ENCODE measurements at regions not wholly inside any gene's neighbourhood (a gene's known extent, or its start where the extent isn't known, plus 50 kb on each side); places are given as distances from the start of the nearest gene placed in this dataset.
A peak's percentile ranks its signal among the peaks of the same experiment; 100 is the strongest.

DNA sequence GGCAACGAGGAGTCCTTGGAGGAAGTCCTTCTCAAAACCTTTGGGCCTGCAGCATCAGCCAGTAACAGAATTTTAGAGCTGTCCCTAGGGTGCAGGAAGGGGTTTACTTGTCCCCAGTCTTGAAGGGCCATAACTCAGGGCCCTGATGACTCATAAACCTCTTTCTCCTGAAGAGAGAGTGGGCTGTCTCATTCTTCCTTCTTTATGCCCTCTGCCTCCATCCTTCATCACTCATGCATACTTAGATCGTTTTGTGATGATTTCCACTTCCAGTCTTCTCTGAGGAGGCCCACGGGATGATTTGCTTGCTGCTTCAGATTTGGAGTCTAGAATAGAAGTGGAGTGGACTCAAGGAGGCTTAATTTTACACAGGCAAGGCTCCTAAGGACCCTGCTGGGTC lies 60.2 kb downstream of the NDUFS5 start:
- intact Hi-C loops (cut with micrococcal nuclease) = loop anchor here (5.0 kb wide), 1 partner anchor 229 kb away; the partner anchor contains the start of gene RRAGC
- WGBS (ENCODE audit: insufficient coverage, low coverage, missing lambda C conversion rate) = 5% methylated on average over 3 of the region's 3 CpGs
- Histone ChIP-seq H3K27ac (ENCODE audit: extremely low read depth, low read depth, low read length) (no peak overlapping the region), H3K27me3 (ENCODE audit: control insufficient read depth in 2 of 2, insufficient read depth in 2 of 2, low read length in 2 of 2) (peaks cover 22 to 23% of the 10 kb centered on the region in 2 experiments), H3K9me1 (ENCODE audit: control insufficient read depth, insufficient read depth, low read length) (no peaks in the 10 kb centered on the region), H2AFZ (ENCODE audit: low read depth, low read length) (no peak overlapping the region), H3K4me3 (no peak overlapping the region), H3K4me2 (ENCODE audit: insufficient read depth, low read length) (no peak overlapping the region), H3K9me3 (replicated peaks; ENCODE audit: control insufficient read depth, insufficient read depth, low read depth, low read length) (no peaks in the 10 kb centered on the region), H3K9ac (ENCODE audit: insufficient read depth in 1 of 2, low read depth in 2 of 2, low read length in 2 of 2) (no peak overlapping the region; a peak in 1 of 4 replicates), H4K20me1 (replicated peaks; ENCODE audit: control insufficient read depth, insufficient read depth, low read length) (0 out of 2 replicates have a peak, but pooled peaks cover 12% of the 10 kb centered on the region), H3K79me2 (ENCODE audit: control insufficient read depth, insufficient read depth, low read length) (no peaks in the 10 kb centered on the region), H3K4me1 (replicated peaks in 1 of 2; ENCODE audit: control insufficient read depth in 2 of 2, insufficient read depth in 2 of 2, low read length in 2 of 2) (peaks cover 2 to 12% of the 10 kb centered on the region in 2 experiments; a peak in 3 of 5 replicates), H3K36me3 (ENCODE audit: control insufficient read depth, insufficient read depth, low read length) (no peaks in the 10 kb centered on the region)
- ATAC-seq (peak; percentile 40), DNase-seq (ENCODE audit: extremely low read depth in 1 of 4, low spot score in 3 of 4) (peak in 3 of 4 experiments; percentile 35 to 51 (median 50)), FAIRE-seq (no peak)
- POLR2A ChIA-PET = interaction anchor here (0.5 to 1.1 kb wide), 6 partner anchors 10 to 772 kb away, joined by 3 to 6 read pairs (median 3); no protein-coding TSS in a partner anchor
- no TSS peak for BruUV-seq (replicated peaks)
- in situ Hi-C loops (cut with MboI) = no loop called here
- CTCF ChIA-PET (ENCODE audit: low intra/inter-chr PET ratio) = no interaction called here
- no peak for TF ChIP-seq MCM7 (IDR thresholded peaks at IDR 0.05)
- no peak for TF ChIP-seq PHTF2 (CRISPR knock-in tag; IDR thresholded peaks at IDR 0.05)
- TF ChIP-seq, protein P1, sequence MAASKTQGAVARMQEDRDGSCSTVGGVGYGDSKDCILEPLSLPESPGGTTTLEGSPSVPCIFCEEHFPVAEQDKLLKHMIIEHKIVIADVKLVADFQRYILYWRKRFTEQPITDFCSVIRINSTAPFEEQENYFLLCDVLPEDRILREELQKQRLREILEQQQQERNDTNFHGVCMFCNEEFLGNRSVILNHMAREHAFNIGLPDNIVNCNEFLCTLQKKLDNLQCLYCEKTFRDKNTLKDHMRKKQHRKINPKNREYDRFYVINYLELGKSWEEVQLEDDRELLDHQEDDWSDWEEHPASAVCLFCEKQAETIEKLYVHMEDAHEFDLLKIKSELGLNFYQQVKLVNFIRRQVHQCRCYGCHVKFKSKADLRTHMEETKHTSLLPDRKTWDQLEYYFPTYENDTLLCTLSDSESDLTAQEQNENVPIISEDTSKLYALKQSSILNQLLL (CRISPR knock-in tag; IDR thresholded peaks at IDR 0.05; ENCODE audit: borderline replicate concordance) = no peak
- TF ChIP-seq ZNF347 (CRISPR knock-in tag; IDR thresholded peaks at IDR 0.05; ENCODE audit: low read depth) = no peak
- TF ChIP-seq ZNF239 (CRISPR knock-in tag; IDR thresholded peaks at IDR 0.05) = no peak
- peak; percentile 90 for TF ChIP-seq ATF3 (IDR thresholded peaks at IDR 0.05)
- TF ChIP-seq ATF3 (CRISPR knock-in tag; conservative IDR thresholded peaks at IDR 0.05) = no peak
- TF ChIP-seq TAF15 (IDR thresholded peaks at IDR 0.05; ENCODE audit: low read depth, low read length) = no peak
- TF ChIP-seq SMARCE1 (IDR thresholded peaks at IDR 0.05) = peak; percentile 29; the same call in 1 of the 2 replicates
- no peak for TF ChIP-seq NFE2 (IDR thresholded peaks at IDR 0.05; ENCODE audit: low read depth)
- no peak for TF ChIP-seq SIX5 (IDR thresholded peaks at IDR 0.05; ENCODE audit: borderline replicate concordance in 1 of 2, insufficient read depth in 1 of 2, low read depth in 1 of 2, low read length in 2 of 2)
- 0 out of 4 replicates have a peak, but pooled peaks have one; percentile 15 to 17 for TF ChIP-seq KDM1A (IDR thresholded peaks at IDR 0.05)
- TF ChIP-seq, protein P2, sequence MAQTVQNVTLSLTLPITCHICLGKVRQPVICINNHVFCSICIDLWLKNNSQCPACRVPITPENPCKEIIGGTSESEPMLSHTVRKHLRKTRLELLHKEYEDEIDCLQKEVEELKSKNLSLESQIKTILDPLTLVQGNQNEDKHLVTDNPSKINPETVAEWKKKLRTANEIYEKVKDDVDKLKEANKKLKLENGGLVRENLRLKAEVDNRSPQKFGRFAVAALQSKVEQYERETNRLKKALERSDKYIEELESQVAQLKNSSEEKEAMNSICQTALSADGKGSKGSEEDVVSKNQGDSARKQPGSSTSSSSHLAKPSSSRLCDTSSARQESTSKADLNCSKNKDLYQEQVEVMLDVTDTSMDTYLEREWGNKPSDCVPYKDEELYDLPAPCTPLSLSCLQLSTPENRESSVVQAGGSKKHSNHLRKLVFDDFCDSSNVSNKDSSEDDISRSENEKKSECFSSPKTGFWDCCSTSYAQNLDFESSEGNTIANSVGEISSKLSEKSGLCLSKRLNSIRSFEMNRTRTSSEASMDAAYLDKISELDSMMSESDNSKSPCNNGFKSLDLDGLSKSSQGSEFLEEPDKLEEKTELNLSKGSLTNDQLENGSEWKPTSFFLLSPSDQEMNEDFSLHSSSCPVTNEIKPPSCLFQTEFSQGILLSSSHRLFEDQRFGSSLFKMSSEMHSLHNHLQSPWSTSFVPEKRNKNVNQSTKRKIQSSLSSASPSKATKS (CRISPR knock-in tag; IDR thresholded peaks at IDR 0.05) = no peak
- TF ChIP-seq, protein P3, sequence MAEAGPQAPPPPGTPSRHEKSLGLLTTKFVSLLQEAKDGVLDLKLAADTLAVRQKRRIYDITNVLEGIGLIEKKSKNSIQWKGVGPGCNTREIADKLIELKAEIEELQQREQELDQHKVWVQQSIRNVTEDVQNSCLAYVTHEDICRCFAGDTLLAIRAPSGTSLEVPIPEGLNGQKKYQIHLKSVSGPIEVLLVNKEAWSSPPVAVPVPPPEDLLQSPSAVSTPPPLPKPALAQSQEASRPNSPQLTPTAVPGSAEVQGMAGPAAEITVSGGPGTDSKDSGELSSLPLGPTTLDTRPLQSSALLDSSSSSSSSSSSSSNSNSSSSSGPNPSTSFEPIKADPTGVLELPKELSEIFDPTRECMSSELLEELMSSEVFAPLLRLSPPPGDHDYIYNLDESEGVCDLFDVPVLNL (CRISPR knock-in tag; IDR thresholded peaks at IDR 0.05; ENCODE audit: low read depth) = no peak
- peak; percentile 62 for TF ChIP-seq PKNOX1 (IDR thresholded peaks at IDR 0.05)
- TF ChIP-seq, protein P4, sequence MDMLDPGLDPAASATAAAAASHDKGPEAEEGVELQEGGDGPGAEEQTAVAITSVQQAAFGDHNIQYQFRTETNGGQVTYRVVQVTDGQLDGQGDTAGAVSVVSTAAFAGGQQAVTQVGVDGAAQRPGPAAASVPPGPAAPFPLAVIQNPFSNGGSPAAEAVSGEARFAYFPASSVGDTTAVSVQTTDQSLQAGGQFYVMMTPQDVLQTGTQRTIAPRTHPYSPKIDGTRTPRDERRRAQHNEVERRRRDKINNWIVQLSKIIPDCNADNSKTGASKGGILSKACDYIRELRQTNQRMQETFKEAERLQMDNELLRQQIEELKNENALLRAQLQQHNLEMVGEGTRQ (CRISPR knock-in tag; IDR thresholded peaks at IDR 0.05) = no peak
